SW480 (cell line): ENCODE measurements at regions not wholly inside any gene's neighbourhood (a gene's known extent, or its start where the extent isn't known, plus 50 kb on each side); places are given as distances from the start of the nearest gene placed in this dataset.
"Not testable (repeated sequence)": the region's sequence is repeated elsewhere in the genome, so short reads cannot be mapped to it uniquely, and the experiment has no call there.

Source experiments
- DNase-seq: peaks from one replicate; pipeline ENCODE4 v3.0.0-alpha.2; 2016; ENCODE audit warnings: low spot score

DNA sequence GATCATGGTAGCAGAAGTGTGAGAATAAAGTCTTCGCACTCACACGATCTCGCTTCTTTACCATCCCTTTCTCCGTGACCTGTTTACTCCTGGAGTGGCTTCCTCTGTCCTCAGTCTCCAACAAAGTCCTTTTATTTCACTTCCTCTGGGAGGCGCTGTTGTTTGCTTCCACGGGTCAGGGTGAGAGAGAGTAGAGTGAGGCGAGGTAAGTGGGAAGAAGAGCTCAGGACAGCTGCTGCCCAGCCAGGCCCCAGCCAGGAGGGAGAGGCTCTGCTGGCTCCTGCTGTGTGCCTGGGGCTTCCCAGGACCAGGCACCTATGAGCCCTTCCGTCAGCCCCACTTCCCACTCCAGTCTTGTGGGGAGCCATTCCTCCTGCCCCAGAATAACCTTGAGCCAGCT, 242.1 kb downstream of the FGF9 start:
- DNase-seq: no peak

GRCh38 chr13:21917086-21918015, 246.5 kb downstream of the FGF9 start:
- DNase-seq: no peak

DNA sequence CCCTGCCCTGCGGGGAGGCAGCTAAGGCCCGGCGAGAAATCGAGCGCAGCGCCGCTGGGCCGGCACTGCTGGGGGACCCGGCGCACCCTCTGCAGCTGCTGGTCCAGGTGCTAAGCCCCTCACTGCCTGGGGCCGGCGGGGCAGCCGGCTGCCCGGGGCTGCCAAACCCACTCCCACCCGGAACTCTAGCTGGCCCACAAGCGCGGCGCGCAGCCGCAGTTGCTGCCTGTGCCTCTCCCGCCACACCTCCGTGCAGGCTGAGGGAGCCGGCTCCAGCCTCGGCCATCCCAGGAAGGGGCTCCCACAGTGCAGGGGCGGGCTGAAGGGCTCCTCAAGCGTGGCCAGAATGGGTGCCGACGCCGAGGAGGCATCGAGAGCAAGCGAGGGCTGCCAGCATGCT, 249.9 kb downstream of the FGF9 start:
- not testable (repeated sequence) for DNase-seq

- DNase-seq: no peak
Measured at GRCh38 chr13:21924958-21925357, 254.1 kb downstream of the FGF9 start.

DNA sequence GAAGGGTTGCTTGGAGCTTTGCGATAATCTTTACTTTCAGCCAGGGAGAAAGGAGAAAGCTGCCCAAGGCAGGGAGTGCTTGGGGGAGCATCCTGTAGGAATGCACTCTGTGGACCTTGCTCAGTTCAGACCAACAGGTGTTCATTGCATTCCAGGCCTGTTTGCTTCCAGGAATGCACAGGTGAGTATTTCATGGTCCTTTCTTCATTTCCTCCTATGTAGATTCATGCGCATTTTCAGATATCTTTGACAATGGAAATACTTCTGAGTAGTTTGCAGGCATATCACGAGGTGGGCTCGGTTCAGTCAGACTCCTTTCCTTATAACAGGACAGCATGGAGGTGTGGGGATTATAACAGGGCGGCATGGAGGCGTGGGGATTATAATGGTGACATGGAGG, 254.8 kb downstream of the FGF9 start:
- DNase-seq: no peak

- DNase-seq: peak; percentile 9
Measured at GRCh38 chr13:21929400-21929799, 258.5 kb downstream of the FGF9 start.

- no peak for DNase-seq
Measured at GRCh38 chr13:21930536-21930935, 259.7 kb downstream of the FGF9 start.

DNA sequence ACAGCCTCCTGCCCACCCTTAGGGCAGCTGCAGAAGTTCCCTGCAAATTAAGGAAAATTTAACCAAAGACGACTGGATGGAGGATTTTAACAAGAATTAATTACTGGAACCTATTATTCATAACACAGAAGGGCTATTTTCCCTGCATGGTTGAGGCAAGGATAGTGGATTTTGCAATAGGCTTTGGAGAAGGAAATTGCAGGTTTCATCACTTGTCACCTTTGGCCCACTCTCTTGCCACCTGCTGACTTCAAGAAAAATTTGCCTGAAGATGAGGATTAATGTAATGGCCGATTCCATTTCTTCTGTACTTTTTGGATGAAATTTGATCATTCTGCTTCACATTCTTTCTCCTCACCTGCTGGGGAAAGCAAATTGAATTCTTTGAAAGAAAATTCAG, 261.7 kb downstream of the FGF9 start:
- no peak for DNase-seq

GRCh38 chr13:21932996-21933395, 262.1 kb downstream of the FGF9 start:
- no peak for DNase-seq

DNA sequence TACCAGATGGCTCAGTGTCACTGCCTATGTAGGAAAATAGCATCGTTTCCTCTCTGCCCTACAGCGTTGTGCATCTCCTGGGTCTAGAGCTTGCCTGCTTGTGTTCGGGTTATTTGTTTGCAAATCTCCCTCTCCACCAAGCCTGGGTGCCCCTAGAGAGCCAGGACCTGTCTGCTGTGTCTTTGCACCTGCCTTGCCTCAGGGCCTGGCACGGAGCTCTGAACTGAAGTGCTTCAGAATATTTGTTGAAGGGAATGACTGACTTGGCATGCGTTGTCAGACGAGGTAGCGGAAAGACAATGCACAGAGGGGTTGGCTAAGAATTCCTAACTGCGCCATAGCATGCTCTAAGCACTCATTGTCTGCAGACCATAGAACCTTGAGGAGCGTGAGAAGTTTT, 263.4 kb downstream of the FGF9 start:
- DNase-seq: no peak

DNA sequence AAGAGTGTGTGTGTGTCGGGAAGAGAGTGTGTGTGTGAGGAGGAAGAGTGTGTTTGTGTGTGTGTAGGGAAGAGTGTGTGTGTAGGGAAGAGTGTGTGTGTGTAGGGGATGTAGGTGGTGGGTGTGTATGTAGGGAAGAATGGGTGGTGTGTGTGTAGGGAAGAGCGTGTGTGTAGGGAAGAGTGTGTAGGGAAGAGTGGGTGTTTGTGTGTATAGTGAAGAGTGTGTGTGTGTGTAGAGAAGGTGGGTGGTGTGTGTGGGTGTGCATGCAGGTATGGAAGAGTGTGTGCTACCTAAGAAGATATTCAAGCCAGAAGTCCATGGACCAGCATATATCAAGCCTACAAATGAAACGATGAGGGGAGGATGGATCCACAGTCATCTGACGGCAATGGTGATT, 265.8 kb downstream of the FGF9 start:
- no peak for DNase-seq

GRCh38 chr13:21938168-21938567, 267.3 kb downstream of the FGF9 start:
- DNase-seq: no peak

- DNase-seq: no peak
Measured at GRCh38 chr13:21938636-21939035, 267.8 kb downstream of the FGF9 start.

DNA sequence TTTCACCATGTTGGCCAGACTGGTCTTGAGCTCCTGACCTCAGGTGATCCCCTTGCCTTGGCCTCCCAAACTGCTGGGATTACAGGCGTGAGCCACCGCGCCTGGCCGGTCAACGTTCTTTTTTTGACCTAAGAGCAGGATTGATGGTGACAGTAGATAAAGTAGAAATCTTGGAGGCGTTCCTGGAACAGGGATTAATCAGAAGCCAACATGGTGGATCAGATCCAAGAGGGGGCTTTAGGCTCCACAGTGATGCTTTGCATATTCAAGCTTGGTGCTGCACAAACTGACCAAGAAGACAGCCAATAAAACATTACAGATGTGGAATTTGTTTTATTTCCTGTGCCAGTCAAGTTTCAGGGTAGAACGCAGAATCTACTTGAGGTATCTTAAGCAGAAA, 271.2 kb downstream of the FGF9 start:
- DNase-seq: no peak

DNA sequence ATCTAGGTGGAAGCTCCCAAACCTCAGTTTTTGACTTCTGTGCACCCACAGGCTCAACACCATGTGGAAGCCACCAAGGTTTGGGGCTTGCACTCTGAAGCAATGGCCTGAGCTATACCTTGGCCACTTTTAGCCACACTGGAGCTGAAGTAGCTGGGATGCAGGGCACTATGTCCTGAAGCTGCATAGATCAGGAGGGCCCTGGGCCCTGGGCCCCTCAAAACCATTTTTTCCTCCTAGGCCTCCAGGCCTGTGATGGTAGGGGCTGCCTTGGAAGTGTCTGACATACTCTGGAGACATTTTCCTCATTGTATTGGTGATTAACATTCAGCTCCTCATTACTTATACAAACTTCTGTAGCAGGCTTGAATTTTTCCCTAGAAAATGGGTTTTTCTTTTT, 273.7 kb downstream of the FGF9 start:
- no peak for DNase-seq

DNA sequence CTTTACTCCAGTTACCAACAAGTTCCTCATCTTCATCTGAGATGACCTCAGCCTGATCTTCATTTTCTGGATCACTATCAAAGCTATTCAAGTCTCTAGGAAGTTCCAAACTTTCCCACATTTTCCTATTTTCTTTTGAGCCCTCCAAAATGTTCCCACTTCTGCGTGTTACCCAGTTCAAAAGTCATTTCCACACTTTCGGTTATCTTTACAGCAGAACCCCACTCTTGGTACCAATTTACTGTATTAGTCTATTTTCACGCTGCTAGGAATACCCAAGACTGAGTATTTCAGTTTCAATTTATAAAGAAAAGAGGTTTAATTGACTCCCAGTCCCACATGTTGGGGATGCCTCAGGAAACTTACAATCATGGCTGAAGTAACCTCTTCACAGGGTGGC, 274.3 kb downstream of the FGF9 start:
- no peak for DNase-seq

GRCh38 chr13:21946964-21947363, 276.1 kb downstream of the FGF9 start:
- no peak for DNase-seq

GRCh38 chr13:21948769-21949474, 278.0 kb downstream of the FGF9 start:
- no peak for DNase-seq

DNA sequence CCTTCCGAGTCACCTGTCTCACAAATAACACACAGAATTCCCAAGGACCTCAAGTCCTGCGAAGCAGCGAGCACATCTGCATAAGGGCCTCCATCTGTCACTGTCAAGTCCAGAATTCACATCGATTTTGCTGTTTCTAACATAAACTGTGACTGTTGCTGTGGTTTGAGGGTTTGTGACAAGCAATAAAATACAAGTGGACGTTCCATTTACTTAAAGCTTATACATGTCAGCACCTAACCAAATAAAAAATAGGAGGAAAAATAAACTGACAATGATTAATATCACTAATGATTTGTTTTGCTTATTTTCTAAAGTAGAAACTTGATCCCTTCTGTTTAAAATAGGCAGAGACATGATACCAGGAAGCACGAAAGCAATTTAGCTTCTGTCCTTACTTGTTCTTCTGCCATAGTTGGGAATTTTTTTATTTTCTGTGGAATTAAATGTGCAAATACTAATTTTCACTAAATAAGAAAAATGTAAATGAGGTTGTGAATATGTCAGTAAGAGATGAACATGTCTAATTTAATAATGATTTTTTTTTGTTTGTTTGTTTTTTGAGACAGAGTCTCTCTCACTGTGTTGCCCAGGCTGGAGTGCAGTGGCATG, 279.1 kb downstream of the FGF9 start:
- DNase-seq: no peak

- DNase-seq: no peak
Measured at GRCh38 chr13:21956666-21957065, 285.8 kb downstream of the FGF9 start.

DNA sequence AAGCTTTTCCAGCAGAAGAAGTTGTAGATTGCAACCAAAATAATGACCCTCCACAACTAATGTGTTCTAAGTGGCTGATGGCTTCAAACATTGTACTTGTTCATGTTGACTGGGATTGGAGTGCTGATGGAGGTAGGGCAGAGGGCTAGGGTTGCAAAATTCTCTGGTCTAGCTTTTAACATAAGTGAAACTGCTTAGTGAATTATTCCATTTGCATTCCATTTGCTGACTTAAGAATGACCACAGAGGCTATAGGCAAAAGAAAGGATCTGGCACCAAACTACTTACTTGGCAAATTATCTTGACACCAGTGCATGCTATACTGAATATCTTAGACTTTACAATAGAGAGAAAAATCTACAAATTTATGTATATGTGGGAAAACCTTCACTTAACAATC, 287.0 kb downstream of the FGF9 start:
- no peak for DNase-seq

DNA sequence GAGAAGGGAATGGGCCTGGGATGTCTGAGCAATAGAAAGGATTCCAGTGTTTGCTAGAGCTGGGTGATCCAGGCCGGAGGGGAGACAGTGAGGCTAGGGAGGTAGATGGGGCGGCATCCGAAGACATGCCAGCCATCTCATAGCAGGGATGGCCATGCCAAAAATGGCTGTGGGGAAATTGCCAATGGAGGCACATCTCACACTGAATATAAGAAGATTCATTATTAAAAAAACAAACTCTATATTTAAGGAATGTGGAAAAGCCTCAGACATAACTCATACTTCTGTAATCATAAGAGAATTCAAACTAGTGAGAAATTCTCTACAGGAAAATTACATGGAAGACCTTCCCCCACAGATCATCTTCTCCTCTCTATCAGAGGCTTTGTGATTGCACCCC, 289.2 kb downstream of the FGF9 start:
- DNase-seq: no peak

DNA sequence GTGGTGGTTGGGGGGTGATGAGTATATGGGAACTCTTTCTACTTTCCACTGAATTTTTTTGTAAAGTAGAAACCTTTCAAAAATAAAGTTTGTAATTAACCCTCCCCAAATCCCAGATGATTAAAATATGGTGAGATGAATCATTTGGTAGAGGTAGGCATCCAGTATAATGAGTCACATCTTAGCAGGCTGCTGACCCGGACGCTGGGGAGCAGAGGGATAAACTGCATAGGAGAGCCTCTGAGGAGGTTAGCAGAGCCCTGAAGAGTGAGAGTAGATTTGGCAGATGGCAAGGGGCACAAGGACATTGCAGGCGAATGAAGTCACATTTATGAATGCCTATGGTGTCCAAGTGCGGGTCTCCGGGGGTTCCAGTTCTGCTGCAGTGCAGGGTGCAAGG, 293.8 kb downstream of the FGF9 start:
- DNase-seq: no peak
